HG02938 (cell line): ENCODE measurements at regions not wholly inside any gene's neighbourhood (a gene's known extent, or its start where the extent isn't known, plus 50 kb on each side); places are given as distances from the start of the nearest gene placed in this dataset.

Source experiments
- ATAC-seq: cut with Tn5 transposase; IDR thresholded peaks from one replicate; pipeline ENCODE4 v1.9.1; 2021; ENCODE audit warnings: mild to moderate bottlenecking, moderate library complexity; ENCODE audit not compliant: unreplicated experiment

- no peak for ATAC-seq
Measured at GRCh38 chrX:39642071-39642470, 455.7 kb downstream of the BCOR start.

- no peak for ATAC-seq
Measured at GRCh38 chrX:39643550-39643949, 454.2 kb downstream of the BCOR start.

GRCh38 chrX:39645178-39645895, 452.4 kb downstream of the BCOR start:
- ATAC-seq = no peak

- no peak for ATAC-seq
Measured at GRCh38 chrX:39648548-39649254, 449.1 kb downstream of the BCOR start.

GRCh38 chrX:39650768-39651347, 446.9 kb downstream of the BCOR start:
- ATAC-seq = no peak

GRCh38 chrX:39652336-39652735, 445.4 kb downstream of the BCOR start:
- no peak for ATAC-seq

GRCh38 chrX:39653691-39654090, 444.1 kb downstream of the BCOR start:
- no peak for ATAC-seq

- ATAC-seq = no peak
Measured at GRCh38 chrX:39654183-39654925, 443.4 kb downstream of the BCOR start.

- no peak for ATAC-seq
Measured at GRCh38 chrX:39654952-39655351, 442.8 kb downstream of the BCOR start.

GRCh38 chrX:39661116-39661907, 436.4 kb downstream of the BCOR start:
- no peak for ATAC-seq

GRCh38 chrX:39665830-39666518, 431.8 kb downstream of the BCOR start:
- ATAC-seq = no peak

- no peak for ATAC-seq
Measured at GRCh38 chrX:39667191-39667590, 430.6 kb downstream of the BCOR start.

- ATAC-seq = no peak
Measured at GRCh38 chrX:39667736-39668482, 429.8 kb downstream of the BCOR start.

- ATAC-seq = no peak
Measured at GRCh38 chrX:39669668-39670067, 428.1 kb downstream of the BCOR start.

GRCh38 chrX:39670281-39670680, 427.5 kb downstream of the BCOR start:
- ATAC-seq = no peak

GRCh38 chrX:39672405-39672804, 425.4 kb downstream of the BCOR start:
- no peak for ATAC-seq

- no peak for ATAC-seq
Measured at GRCh38 chrX:39674490-39675161, 423.1 kb downstream of the BCOR start.

GRCh38 chrX:39675162-39675553, 422.6 kb downstream of the BCOR start:
- ATAC-seq = no peak

GRCh38 chrX:39675619-39676018, 422.1 kb downstream of the BCOR start:
- no peak for ATAC-seq
